ENCODE measurements at regions not wholly inside any gene's neighbourhood (a gene's known extent, or its start where the extent isn't known, plus 50 kb on each side); places are given as distances from the start of the nearest gene placed in this dataset.

GRCh38 chr5:51472472-51472871 is 89.2 kb downstream of the ISL1 start:
- TF ChIP-seq POLR2AphosphoS5 (IDR thresholded peaks at IDR 0.05; ENCODE audit: insufficient read depth in 1 of 2, low read depth in 1 of 2) (no peak), POLR2A (IDR thresholded peaks at IDR 0.05) (no peak)
